ENCODE measurements at regions not wholly inside any gene's neighbourhood (a gene's known extent, or its start where the extent isn't known, plus 50 kb on each side); places are given as distances from the start of the nearest gene placed in this dataset.
A peak's percentile ranks its signal among the peaks of the same experiment; 100 is the strongest.
"Not testable (repeated sequence)": the region's sequence is repeated elsewhere in the genome, so short reads cannot be mapped to it uniquely, and the experiment has no call there.

DNA sequence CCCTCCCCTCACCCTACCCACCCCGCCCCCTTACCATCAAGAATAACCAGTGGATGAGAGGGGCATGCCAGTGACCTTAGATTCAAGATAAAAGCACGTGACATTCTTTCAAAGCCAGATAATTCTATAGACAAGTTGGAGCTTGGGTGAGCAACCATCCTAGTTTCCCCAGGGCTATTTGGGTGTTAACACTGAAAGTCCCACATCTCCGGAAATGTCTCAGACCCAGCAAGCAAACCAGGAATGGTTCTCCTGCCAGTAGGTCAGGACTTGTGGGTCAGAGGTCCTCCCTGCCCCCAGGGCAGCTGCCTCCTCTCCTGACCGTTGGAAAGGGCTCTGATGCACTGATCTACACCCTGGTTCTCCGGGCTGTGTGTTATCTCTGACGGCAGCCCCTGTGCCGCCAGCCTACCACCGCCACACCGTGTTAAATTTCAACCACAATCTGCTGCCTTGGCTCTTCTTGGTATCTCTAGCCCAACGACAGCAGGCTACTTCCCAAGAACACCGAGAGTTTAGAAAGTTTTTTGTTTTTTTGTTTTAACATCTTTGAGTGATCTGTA is 287.0 kb downstream of the BCL2L11 start:
- not testable (repeated sequence) for DNase-seq

DNA sequence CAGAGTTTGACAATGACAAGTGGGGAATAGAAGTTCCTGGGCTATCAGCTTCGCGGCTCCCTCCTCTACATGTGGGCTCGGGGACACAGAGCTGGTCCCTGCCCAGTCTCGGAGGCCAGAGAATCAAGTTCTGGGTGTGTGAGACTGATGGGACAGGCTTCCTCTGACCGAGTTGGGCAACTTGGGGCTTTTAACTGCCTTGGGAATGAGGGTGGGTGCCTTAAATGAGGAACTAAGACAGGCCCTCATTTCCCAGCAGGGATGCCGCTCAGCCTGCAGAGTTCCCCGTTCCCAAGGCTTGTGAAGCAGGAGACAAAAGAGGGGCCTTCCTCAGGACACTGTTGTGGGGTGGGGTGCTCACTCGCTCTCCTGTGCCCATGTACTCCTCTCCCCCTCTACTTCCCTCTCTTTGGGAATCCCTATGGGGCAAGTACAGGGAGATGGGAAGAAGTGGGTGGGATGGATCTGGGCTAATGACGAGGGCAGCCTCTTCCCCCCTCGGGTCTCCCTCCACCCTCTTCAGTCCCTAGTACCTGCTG is 290.2 kb downstream of the BCL2L11 start:
- DNase-seq = not testable (repeated sequence)

DNA sequence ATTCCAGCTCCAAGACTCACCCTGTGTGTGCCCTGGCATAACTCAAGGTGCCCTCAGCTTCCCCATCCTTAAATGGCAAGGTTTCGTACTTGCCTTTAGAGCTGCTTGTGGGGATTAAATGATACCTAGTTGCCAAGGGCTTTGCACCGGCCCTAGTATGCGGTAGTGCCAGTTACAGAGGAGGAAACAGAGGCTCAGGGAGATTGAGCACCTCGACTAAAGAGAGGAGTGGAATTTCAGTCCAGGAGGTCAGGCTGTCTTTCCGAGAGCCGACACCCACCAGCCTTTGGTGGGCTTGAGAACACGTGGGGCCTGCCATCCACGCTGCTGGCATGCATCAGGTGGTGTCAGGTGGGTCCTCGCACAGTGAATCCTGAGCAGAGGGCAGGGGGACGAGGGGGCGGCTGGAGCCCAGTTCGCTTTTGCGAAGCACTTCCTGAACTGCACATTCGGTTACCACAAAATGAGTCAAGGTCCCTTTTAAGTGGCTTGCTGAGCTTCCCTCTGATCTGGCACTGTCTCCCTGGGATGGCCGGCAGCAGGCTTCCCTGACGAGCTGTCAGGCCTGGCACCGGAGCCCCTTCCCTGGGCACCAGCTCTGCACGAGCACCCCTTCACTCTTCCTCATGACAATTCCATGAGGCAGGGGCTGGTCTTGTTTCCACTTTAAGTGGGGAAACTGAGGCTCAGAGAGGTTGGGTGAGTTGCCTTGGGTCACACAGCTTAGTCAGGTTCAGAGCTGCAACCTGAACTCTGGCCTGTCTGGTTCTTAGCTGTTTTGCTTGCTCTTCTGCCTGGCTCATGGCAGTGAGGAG is 291.4 kb downstream of the BCL2L11 start:
- not testable (repeated sequence) for DNase-seq

DNA sequence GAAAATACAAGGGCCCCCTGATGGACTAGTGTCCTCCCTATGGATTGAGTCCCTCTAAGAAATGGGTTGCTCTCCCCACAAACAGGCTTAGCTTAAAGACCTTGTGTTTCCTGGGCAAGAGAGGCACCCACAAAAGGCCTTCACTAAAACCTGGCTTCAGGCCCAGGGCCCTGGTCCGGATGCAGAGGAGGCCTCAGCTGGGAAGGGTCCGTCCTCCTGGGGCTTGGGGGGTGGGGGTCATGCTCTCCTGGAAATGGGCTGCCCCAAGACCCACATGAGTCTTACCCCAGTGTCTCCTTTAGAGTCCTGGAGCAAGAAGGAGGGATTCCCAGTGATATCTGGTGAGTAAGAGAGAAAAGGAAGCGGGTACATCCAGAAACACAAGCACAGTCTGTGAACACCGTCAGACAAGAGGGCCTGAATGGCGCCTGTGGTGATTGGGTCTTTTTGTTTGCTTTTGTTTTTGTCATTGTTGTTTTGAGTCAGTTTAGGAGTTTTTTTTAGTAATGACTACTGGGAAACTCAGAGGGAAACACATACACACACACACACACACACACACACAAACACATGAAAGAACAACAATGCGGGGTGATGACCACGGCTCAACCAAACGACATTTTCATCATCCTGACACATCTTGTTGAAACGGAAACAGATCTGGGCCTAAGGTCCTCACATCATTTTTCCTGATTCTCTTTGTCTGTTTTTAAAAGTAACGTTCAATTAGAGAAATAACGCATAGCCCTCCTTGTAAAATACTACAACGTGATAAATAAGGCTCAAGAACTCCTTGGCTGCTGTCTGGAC is 292.3 kb downstream of the BCL2L11 start:
- not testable (repeated sequence) for DNase-seq

DNA sequence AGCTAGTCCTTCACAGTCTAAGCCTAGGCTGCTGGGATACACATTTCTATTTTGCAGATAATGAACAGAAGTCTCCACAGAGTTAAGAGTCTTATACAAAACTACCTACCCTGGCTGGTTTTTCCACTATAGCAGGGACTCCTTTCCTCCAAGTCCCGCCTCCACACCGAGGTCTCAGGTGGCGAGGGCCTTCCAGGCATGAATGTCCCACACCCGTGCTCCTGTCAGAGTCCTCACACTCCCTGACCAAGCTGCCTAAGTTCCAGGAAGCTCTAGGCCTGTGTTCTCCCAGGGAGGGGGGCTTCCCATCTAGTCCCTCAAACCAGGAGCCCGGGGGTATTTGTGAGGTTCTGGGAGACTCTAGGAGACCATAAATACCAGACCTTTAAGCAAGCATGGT is 293.2 kb downstream of the BCL2L11 start:
- not testable (repeated sequence) for DNase-seq

DNA sequence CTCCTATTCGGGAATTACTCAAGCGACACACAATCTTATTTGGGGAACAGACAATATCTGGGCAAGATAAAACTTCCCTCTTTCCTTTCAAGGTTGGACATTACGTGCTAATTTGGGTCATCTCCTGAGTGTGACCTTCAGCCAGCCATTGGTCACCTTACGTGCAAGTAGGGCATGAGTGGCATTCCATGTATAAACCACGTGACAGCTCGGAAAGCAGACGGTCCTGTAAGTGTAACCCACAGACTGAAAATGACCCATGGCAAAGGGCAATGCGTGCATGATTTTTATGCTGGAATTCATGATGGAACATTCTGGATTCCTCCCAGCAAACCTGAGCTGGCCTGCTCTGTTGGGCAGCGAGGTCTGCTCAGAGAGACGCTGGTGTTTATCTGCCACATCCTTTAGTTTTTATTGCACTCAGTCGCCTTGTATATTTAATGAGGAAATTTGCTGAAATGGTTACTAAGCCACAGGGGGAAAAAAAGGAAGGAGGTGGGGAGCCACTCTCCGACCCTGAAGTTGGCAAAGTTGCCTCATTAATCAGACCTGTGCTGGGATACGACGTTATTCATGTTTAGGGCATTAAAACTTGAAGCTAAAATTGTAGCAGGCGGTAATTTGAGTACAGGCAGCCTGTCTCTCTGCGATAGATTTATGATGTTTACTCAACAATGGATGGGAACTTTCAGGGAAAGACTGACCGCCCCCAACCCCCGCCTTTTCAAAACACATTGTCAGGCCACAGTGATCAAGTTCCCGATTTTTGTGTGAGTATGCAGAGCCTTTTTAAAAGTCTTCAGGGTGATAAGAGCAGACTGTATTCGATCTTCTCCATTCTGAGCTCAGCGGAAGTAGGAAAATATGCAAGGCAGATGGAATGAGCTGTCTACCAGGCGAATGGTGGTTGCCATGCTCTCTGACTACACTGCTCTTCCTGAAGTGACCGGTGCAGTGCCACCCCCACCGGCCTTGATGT is 295.3 kb downstream of the BCL2L11 start:
- DNase-seq = not testable (repeated sequence)

DNA sequence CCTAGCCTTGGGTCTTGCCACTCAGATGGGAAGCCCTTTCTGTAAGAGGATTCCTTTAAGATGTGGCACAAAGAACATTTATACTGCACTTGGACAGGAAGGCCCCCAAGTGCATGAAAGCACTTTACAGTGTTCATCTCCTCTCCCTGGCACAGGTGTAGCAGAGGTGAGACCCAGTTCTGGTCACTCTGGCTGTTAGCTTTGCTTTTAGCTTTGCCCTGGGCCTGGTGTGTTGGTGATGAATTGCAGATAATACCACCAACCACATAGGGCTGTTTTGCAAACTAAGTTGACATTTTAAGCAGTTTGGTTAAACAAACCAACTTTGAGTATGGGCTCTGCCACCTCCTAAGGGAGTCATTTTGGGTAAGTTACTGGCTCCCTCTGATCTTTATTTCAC is 296.3 kb downstream of the BCL2L11 start:
- not testable (repeated sequence) for DNase-seq

DNA sequence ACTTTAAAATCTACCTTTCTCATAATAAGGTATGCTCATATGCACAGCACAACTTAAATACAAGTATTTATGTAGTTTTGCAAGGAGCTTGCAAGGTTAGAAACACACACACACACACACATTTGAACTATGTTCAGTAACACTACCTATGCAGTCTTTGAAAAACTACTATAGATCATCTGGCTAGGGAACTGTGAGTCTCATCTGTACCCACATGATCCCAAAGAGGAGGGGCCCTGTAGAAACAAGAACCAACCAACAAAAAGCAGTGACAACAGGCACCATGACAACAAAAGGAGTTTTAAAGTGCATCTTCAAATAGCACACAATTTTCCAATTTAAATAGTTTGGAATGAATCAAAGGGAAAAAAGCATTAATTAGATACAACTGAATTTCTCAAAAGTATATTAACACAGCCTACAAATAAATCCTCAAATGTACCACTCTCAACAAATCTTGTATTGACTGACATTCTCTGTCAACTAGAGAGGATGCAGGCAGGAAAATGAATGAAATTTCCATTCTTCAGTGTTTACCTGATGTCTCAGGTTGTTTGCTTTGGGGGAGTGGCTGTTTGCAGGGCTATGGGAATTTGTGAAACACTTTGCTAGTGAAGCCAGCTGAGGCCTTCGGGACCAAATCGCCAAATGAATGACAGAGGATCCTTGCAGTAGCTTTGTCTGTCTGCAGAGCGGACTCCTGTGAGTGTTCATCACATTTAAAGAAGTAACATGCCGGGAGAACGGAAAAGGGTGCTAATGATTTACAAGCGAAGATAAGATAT is 297.6 kb downstream of the BCL2L11 start:
- not testable (repeated sequence) for DNase-seq

DNA sequence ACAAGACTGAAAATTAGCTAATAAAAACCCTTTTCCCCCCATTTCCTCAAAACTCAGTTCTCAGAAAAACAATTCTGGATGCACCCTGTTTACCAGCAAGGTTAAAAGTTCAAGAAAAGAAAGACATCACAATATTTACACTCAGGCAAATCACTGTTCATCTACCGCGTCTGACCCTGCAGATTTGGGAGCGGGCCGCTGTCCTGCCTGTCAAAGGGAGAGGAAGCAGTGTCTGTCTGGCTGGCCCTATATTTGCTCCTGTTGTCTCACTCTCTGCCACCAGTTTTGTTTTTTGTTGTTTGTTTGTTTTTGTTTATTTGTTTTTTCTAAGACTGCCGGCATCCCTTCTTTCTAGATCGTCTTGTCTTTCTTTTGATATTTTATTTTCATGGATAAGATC is 299.4 kb downstream of the BCL2L11 start:
- not testable (repeated sequence) for DNase-seq

DNA sequence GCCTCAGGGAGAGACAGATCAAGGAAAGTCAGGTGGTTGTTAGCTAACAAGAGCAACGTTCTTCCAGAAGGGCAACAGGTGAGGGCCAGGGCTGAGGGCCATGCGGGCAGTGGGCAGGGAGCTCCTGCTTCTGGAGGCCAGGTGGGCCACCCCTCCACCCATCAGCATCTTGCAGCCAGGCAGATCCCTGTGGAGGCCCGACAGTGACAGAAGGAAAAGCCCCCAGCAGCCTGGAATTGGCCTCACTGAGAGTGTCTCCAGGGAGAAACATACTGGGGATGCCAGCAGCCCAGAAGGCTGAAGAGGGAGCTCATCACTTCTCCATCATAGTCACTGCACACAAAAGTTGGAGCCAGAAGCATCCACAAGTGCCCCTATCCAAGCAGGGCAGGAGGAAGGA is 300.1 kb downstream of the BCL2L11 start:
- DNase-seq = not testable (repeated sequence)

DNA sequence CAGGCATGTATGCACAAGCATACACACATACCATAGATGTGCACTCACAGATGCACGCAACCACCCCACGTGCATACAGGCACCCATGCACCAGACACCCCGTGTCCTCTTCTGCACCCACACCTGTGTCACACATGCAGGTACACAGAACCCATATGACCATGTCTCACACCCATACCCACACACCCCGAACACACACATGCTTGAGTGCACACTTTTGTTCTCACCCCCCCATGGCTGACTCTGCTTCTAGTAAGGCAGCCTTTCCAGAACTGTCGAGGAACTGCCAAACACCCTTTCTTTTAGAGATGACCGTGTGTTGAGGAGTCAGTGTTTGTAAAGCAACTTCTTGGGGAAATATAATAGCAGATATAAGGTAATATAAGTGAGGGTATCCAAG is 301.2 kb downstream of the BCL2L11 start:
- DNase-seq = not testable (repeated sequence)

DNA sequence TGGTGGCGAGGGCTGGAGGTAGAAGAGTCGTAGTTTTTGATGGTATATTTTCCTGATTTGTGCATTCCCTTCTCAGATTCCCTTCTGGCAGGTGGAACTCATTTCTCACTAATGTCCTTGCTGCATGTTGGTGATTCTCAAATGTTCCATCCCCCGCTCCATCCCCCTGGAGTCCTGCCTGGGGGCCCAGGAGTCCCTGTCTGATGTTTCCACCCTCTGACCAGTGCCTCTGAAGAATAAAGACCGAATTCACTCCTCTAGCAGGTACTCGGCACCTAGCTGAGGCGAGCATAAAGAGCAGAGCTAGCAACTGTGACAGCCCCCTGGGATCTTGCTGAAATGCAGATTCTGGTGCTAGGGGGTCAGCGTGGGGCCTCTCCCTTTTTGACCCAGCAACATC is 301.8 kb downstream of the BCL2L11 start:
- not testable (repeated sequence) for DNase-seq

DNA sequence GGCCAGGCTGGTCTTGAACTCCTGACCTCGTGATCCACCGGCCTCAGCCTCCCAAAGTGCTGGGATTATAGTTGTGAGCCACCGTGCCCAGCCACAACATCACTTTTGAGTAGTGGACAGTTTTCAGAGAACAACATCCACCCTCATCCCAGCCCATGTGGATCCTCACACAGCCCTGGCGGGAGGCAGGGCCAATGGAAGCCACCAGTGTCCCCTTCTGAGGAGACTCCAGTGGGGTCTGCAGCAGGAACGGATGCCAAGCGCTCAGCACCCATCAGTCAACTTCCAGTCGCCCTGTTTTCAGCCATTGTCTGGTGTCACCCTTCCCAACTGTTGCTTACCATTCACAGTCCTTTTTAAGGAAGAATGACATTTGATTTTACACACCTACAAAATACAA is 302.5 kb downstream of the BCL2L11 start:
- DNase-seq = not testable (repeated sequence)

DNA sequence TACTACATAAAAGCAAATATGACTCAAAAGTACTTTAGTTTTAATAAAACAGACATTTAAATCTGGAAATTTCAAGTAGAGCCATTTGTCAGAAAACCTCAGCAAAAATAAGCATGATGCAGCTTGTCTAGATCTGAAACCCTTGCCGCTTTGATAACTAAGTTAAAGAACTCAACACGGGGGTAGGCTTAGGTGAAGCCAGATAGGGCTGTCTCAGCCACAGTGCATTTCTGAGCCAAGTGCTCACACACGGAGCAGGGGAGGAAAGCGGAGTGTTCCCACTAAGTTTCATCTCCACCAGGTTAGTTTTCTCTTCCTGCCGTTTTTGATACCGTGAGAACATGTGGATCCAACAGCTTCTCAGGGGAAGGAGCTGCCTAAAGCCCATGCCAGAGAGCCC is 303.5 kb downstream of the BCL2L11 start:
- not testable (repeated sequence) for DNase-seq

DNA sequence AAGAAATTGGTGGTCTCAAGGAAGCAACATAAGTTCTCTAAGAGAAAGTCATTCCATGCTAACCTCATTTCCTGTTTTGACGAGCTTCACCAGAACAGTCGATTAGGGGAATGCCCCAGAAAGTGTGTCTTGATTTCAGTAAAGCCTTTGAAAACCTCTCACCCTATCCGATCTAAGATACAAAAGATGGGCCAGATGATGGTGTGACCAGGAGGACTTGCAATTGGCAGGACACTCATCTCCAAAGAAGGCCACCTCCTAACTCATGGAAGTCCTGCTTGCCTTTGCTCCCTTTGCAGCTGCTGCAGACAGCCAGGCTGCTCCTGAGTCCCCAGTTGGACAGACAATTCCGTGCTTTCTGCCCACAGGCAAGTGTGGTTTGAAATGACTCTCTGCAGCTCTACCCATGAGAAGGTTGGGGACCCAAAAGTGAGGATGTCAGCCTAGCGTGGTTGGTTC is 304.2 kb downstream of the BCL2L11 start:
- DNase-seq = peak; percentile 68

DNA sequence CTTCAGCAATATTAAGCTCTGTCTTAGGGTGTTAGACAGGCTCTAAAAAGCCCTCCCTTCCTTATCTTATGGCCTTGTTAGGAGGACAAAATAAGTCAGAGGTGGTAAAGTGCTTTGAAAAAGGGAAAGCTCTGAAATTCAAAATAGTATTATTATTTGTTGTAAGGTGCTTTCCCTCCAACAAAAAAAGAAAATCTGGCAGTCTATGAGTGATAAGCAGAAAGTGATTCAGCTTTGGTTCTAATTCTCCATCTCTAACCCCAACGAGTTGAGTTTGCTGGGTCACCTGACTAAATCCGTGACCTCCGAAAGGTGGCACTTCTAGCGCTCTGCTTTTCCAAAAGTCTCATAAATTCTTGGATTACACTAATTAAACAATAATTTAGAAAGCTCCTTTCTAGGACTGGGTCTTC is 305.1 kb downstream of the BCL2L11 start:
- DNase-seq = peak; percentile 37

DNA sequence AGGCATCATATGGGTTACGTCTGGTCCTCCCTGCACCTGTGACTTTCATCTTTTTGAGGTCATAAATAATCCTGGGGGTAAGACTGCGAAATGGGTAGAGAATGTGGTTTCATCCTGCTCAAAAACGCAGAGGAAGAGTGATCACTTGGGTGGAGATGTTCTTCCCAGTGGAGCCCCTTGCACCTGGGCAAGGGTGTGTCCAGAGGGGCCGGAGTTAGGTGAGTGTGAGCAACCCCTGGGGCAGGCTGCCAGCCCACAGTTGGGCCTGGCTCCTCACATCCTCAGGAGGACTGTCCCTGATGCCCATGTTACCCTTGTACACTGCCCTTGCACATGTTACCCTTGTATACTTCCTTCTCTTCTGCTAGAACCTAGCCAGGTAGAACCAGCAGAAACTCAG is 306.6 kb downstream of the BCL2L11 start:
- not testable (repeated sequence) for DNase-seq

DNA sequence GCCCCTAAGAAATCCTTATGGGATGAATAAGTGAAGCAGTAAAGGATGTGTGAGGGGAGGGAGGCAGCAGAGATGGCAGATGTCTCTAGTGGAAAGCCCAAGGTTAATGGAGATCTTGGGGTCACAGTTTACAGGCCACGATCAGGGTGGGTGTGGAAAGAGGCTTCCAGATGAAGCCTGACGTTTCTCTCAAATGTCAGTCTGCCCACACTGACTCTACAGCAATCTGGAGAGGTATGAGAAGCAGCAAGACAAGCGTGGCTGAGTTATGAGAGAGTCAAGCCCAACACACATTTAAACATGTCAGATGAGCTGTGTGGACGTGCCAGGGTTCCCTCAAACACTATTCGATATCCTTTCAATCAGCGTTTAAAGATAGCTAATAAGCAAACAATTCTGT is 308.2 kb downstream of the BCL2L11 start:
- DNase-seq = not testable (repeated sequence)

DNA sequence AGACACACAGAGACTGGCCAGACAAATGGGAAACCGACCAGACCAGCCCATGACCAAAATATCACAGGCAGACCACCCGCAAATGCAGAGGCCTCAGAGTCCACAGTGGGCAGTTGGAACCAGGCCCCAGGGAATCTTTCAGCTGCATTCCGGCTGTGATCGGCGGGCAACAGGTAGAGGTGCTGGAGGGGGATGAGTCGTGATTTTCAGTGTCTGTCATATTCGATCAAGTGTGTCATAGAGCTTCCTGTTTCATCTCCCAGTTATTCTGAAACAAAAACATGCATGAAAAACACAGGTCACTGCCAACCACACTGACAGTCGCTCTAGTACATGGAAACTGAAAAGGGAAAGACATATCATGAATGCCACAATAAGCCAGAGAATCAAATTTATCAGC is 308.6 kb downstream of the BCL2L11 start:
- DNase-seq = peak; percentile 21

DNA sequence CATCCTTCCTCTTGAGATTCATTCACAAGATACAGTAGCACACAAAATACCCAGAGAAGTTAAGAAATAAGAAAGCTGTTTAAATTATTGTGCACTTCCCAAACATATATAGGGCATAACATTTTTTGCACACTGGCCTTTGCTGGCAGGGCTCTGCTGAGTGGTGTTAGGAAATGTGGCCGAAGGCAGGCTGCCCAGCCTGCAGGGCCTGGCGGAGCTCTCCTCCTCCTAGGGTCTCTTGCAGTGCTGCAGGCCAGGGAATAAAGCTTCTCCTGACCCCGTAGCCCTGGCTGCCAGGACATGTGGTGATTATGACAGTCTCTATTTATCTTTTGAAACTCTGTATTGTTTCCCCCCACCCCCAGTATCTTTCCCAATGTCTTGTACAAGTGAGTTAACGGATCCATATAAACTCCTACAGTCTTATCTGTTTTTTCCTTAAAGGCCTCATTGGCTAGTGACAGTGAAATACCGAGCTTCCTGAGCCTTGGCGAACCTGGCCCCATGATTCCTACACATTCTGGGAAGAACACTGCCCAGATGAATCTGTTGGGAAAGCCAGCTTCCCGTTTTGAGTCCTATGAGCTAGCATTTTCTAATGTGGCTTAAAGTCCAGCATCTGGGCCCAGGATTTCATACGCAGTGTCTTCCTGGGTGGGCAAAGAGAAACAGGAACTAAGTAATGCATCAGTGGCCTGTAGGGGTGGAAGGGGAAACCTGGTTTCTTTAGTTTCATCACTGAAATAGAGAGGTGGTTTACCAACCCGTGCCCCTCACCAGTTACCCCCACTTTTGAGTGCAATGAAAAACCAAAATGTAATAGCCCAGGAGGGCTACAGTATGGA is 310.3 kb downstream of the BCL2L11 start:
- not testable (repeated sequence) for DNase-seq
